ENCODE measurements at regions not wholly inside any gene's neighbourhood (a gene's known extent, or its start where the extent isn't known, plus 50 kb on each side); places are given as distances from the start of the nearest gene placed in this dataset.

DNA sequence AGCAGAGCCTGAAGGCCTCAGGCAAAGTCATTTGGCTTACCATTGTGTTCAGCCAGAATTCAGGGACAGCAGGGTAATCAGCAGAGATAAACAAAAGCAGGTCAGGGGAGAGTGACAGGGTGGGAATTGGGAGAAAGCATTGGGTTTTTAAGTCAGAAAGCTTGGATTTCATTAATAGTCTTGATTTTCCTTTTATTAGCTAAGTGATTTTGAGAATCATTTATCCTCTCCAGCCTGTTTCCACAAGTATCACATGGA, 410.1 kb downstream of the HNRNPD start:
- Histone ChIP-seq H3K4me3 (no peak overlapping the region), H3K36me3 (ENCODE audit: low read depth, missing control alignments) (no peaks in the 10 kb centered on the region), H3K27me3 (no peaks in the 10 kb centered on the region), H3K4me1 (no peaks in the 10 kb centered on the region), H3K27ac (no peak overlapping the region), H3K9me3 (no peaks in the 10 kb centered on the region)
- intact Hi-C loops (cut with DNase I; ENCODE audit: low total_unique reads): no loop called here
- TF ChIP-seq POLR2A (IDR thresholded peaks at IDR 0.05) (no peak), CTCF (IDR thresholded peaks at IDR 0.05) (no peak)
- no peak for DNase-seq

- Histone ChIP-seq H3K9me3 (no peaks in the 10 kb centered on the region), H3K4me1 (no peaks in the 10 kb centered on the region), H3K4me3 (no peak overlapping the region), H3K27ac (no peak overlapping the region), H3K27me3 (no peaks in the 10 kb centered on the region), H3K36me3 (ENCODE audit: low read depth, missing control alignments) (no peaks in the 10 kb centered on the region)
- no peak for TF ChIP-seq POLR2A (IDR thresholded peaks at IDR 0.05)
- TF ChIP-seq CTCF (IDR thresholded peaks at IDR 0.05): no peak
- no peak for DNase-seq
- intact Hi-C loops (cut with DNase I; ENCODE audit: low total_unique reads): no loop called here
- 94 to 100% methylated on average over 1 of the region's 1 CpG for WGBS, 2 donors
These were observed 410.6 kb downstream of the HNRNPD start for GRCh38 chr4:81963015-81963762.

GRCh38 chr4:81960961-81961360, 412.8 kb downstream of the HNRNPD start:
- WGBS, 2 donors: 29 to 39% methylated on average over 4 of the region's 4 CpGs

GRCh38 chr4:81954271-81954670, 419.5 kb downstream of the HNRNPD start:
- 57 to 64% methylated on average over 3 of the region's 3 CpGs for WGBS, 2 donors
- Histone ChIP-seq H3K36me3 (ENCODE audit: low read depth, missing control alignments) (no peaks in the 10 kb centered on the region), H3K27me3 (no peaks in the 10 kb centered on the region), H3K27ac (no peak overlapping the region), H3K4me1 (no peaks in the 10 kb centered on the region), H3K4me3 (no peak overlapping the region), H3K9me3 (no peaks in the 10 kb centered on the region)
- no peak for TF ChIP-seq CTCF (IDR thresholded peaks at IDR 0.05)
- no peak for TF ChIP-seq POLR2A (IDR thresholded peaks at IDR 0.05)
- no peak for DNase-seq
- intact Hi-C loops (cut with DNase I; ENCODE audit: low total_unique reads): no loop called here

More at GRCh38 chr4:81960961-81961360, 412.8 kb downstream of the HNRNPD start:
- H3K9me3 ChIP-seq: no peaks in the 10 kb centered on the region
- DNase-seq: no peak
- H3K36me3 ChIP-seq (ENCODE audit: low read depth, missing control alignments): no peaks in the 10 kb centered on the region
- no peak overlapping the region for H3K27ac ChIP-seq
- H3K4me3 ChIP-seq: no peak overlapping the region
- TF ChIP-seq POLR2A (IDR thresholded peaks at IDR 0.05) (no peak), CTCF (IDR thresholded peaks at IDR 0.05) (no peak)
- intact Hi-C loops (cut with DNase I; ENCODE audit: low total_unique reads): no loop called here
- no peaks in the 10 kb centered on the region for H3K4me1 ChIP-seq
- no peaks in the 10 kb centered on the region for H3K27me3 ChIP-seq

DNA sequence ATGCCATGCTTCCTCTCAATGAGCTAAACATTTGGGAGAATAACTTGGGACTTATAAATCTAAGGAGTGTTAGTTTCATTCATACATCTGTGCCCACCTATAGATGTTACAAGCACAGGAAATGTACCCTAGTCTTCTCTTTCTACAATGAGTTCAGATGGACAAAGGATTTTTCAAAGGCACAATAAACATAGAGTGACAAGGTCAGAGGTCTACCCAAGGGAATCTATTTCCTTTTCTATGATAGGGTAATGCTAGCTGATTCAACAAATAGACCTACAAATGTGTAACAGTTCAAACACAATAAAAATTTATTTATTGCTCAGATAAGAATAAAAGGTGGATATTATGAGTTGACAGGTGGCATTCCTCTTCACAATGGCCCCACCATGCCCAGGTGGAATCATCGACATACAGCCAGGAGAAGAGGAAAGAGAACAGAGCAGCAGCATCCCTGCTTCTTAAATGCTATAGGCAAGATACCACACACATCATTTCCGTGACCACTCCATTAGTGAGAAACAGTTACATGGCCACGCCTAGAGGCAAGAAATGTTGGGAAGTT, 421.8 kb downstream of the HNRNPD start:
- Histone ChIP-seq H3K9me3 (no peaks in the 10 kb centered on the region), H3K36me3 (ENCODE audit: low read depth, missing control alignments) (no peaks in the 10 kb centered on the region), H3K27ac (no peak overlapping the region), H3K4me1 (no peaks in the 10 kb centered on the region), H3K4me3 (no peak overlapping the region), H3K27me3 (no peaks in the 10 kb centered on the region)
- intact Hi-C loops (cut with DNase I; ENCODE audit: low total_unique reads): no loop called here
- WGBS, 2 donors: 91 to 92% methylated on average over 3 of the region's 3 CpGs
- no peak for DNase-seq
- no peak for TF ChIP-seq POLR2A (IDR thresholded peaks at IDR 0.05)
- TF ChIP-seq CTCF (IDR thresholded peaks at IDR 0.05): no peak
